GM12891 (cell line): ENCODE measurements at regions not wholly inside any gene's neighbourhood (a gene's known extent, or its start where the extent isn't known, plus 50 kb on each side); places are given as distances from the start of the nearest gene placed in this dataset.

Source experiments
- POLR2A ChIP-seq: IDR thresholded peaks from 2 replicates; pipeline ENCODE4 v1.6.1; 2011; ENCODE audit warnings: low read depth, low read length, control low read depth
- POLR2AphosphoS5 ChIP-seq: IDR thresholded peaks from 2 replicates; pipeline ENCODE4 v1.6.1; 2011; ENCODE audit warnings: low read depth, low read length, control low read depth
- SPI1 ChIP-seq: IDR thresholded peaks from 2 replicates; pipeline ENCODE4 v1.6.1; 2011; ENCODE audit warnings: low read depth, low read length, control low read depth
- TAF1 ChIP-seq: IDR thresholded peaks from 2 replicates; pipeline ENCODE4 v1.6.1; 2011; ENCODE audit warnings: low read depth, low read length, control low read depth

DNA sequence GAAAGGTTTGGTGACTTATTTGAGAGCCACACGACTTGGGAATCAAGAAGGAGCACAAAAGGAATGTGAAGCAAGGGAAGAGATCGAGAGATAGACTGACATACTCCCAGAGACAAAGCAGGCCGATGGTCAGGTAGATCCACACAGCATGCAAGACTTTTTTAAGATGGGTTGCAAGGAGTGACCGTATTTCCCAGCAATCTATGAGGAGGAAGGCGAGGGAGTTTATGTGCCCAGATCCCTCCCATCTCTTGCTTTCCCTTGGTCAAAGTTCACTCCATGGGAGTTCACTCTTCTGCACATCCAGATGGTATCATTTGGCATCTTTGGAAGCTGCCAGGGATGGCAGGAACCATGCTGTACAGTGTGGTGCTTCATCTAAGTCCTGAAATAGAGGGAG is 148.9 kb downstream of the RMI1 start:
- no peak for TF ChIP-seq SPI1
- no peak for TF ChIP-seq POLR2A
- no peak for TF ChIP-seq POLR2AphosphoS5
- no peak for TF ChIP-seq TAF1
